ENCODE measurements at regions not wholly inside any gene's neighbourhood (a gene's known extent, or its start where the extent isn't known, plus 50 kb on each side); places are given as distances from the start of the nearest gene placed in this dataset.

- TF ChIP-seq POLR2A (IDR thresholded peaks at IDR 0.05; ENCODE audit: low read depth, low read length) (no peak), POLR2AphosphoS5 (IDR thresholded peaks at IDR 0.05; ENCODE audit: low read depth, low read length) (no peak), TAF1 (IDR thresholded peaks at IDR 0.05; ENCODE audit: low read depth, low read length) (no peak)
These were observed 59.5 kb upstream of the ITPRID2 start for GRCh38 chr2:181832015-181832414.

Data from GM12891 (cell line).